Muscle layer of duodenum (tissue), 2 donors: ENCODE measurements at regions not wholly inside any gene's neighbourhood (a gene's known extent, or its start where the extent isn't known, plus 50 kb on each side); places are given as distances from the start of the nearest gene placed in this dataset.

ENCODE experiments used
- H3K27ac ChIP-seq: one replicate; pipeline ENCODE4 v1.7.0; 2013; ENCODE audit warnings: mild to moderate bottlenecking, low read length
- H3K27me3 ChIP-seq: one replicate; pipeline ENCODE4 v1.7.0; 2013; ENCODE audit warnings: low read depth, mild to moderate bottlenecking, control low read depth, low read length
- H3K36me3 ChIP-seq, 2 donors: one replicate each; pipeline ENCODE4 v1.7.0; 2013; ENCODE audit warnings: low read length in 2 of 2, control low read depth in 1 of 2, mild to moderate bottlenecking in 1 of 2; ENCODE audit not compliant: insufficient read depth in 2 of 2, control insufficient read depth in 1 of 2
- H3K4me1 ChIP-seq, 2 donors: one replicate each; pipeline ENCODE4 v1.7.0; 2013; ENCODE audit warnings: low read length in 2 of 2, mild to moderate bottlenecking in 2 of 2, control low read depth in 1 of 2, moderate library complexity in 1 of 2; ENCODE audit not compliant: insufficient read depth in 2 of 2, control insufficient read depth in 1 of 2
- H3K4me3 ChIP-seq, 2 donors: one replicate each; pipeline ENCODE4 v1.7.0; 2013; ENCODE audit warnings: low read length in 2 of 2, low read depth in 1 of 2, mild to moderate bottlenecking in 1 of 2
- H3K9me3 ChIP-seq, 2 donors: one replicate each; pipeline ENCODE4 v1.7.0; 2013; ENCODE audit warnings: low read length in 2 of 2, control low read depth in 1 of 2, mild to moderate bottlenecking in 1 of 2; ENCODE audit not compliant: control insufficient read depth in 1 of 2
- donor health status: healthy.

GRCh38 chr4:146073517-146073916, 102.0 kb upstream of the LSM6 start:
- no peak overlapping the region for H3K27ac ChIP-seq
- no peaks in the 10 kb centered on the region for H3K36me3 ChIP-seq
- no peaks in the 10 kb centered on the region for H3K27me3 ChIP-seq
- H3K9me3 ChIP-seq, result no peaks in the 10 kb centered on the region
- H3K4me3 ChIP-seq, result no peak overlapping the region
- no peaks in the 10 kb centered on the region for H3K4me1 ChIP-seq

GRCh38 chr4:146072376-146072775, 103.1 kb upstream of the LSM6 start:
- H3K27me3 ChIP-seq, result no peaks in the 10 kb centered on the region
- H3K4me3 ChIP-seq, result no peak overlapping the region
- no peaks in the 10 kb centered on the region for H3K36me3 ChIP-seq
- no peaks in the 10 kb centered on the region for H3K4me1 ChIP-seq
- H3K9me3 ChIP-seq, result no peaks in the 10 kb centered on the region
- H3K27ac ChIP-seq, result no peak overlapping the region

GRCh38 chr4:146071390-146071789, 104.1 kb upstream of the LSM6 start:
- H3K4me3 ChIP-seq, result no peak overlapping the region
- H3K9me3 ChIP-seq, result no peaks in the 10 kb centered on the region
- H3K4me1 ChIP-seq, result no peaks in the 10 kb centered on the region
- H3K36me3 ChIP-seq, result no peaks in the 10 kb centered on the region
- no peaks in the 10 kb centered on the region for H3K27me3 ChIP-seq
- H3K27ac ChIP-seq, result no peak overlapping the region

- H3K36me3 ChIP-seq, result no peaks in the 10 kb centered on the region
- no peaks in the 10 kb centered on the region for H3K9me3 ChIP-seq
- no peak overlapping the region for H3K27ac ChIP-seq
- H3K4me1 ChIP-seq, result no peaks in the 10 kb centered on the region
- H3K27me3 ChIP-seq, result no peaks in the 10 kb centered on the region
- no peak overlapping the region for H3K4me3 ChIP-seq
Observed at GRCh38 chr4:146063143-146063542, 112.4 kb upstream of the LSM6 start.

GRCh38 chr4:146062340-146062739, 113.2 kb upstream of the LSM6 start:
- H3K27me3 ChIP-seq, result no peaks in the 10 kb centered on the region

GRCh38 chr4:146061610-146062334, 113.7 kb upstream of the LSM6 start:
- H3K27ac ChIP-seq, result no peak overlapping the region
- no peaks in the 10 kb centered on the region for H3K9me3 ChIP-seq
- no peaks in the 10 kb centered on the region for H3K27me3 ChIP-seq
- H3K36me3 ChIP-seq, result no peaks in the 10 kb centered on the region
- no peak overlapping the region for H3K4me3 ChIP-seq
- H3K4me1 ChIP-seq, result no peaks in the 10 kb centered on the region

More at GRCh38 chr4:146062340-146062739, 113.2 kb upstream of the LSM6 start:
- Histone ChIP-seq H3K4me3 (no peak overlapping the region), H3K9me3 (no peaks in the 10 kb centered on the region), H3K4me1 (no peaks in the 10 kb centered on the region), H3K27ac (no peak overlapping the region), H3K36me3 (no peaks in the 10 kb centered on the region)

GRCh38 chr4:146059865-146060264, 115.7 kb upstream of the LSM6 start:
- Histone ChIP-seq H3K36me3 (no peaks in the 10 kb centered on the region), H3K27ac (no peak overlapping the region), H3K4me3 (no peak overlapping the region), H3K4me1 (no peaks in the 10 kb centered on the region), H3K27me3 (no peaks in the 10 kb centered on the region), H3K9me3 (no peaks in the 10 kb centered on the region)

- no peaks in the 10 kb centered on the region for H3K4me1 ChIP-seq
- no peaks in the 10 kb centered on the region for H3K9me3 ChIP-seq
- H3K27me3 ChIP-seq, result no peaks in the 10 kb centered on the region
- H3K4me3 ChIP-seq, result no peak overlapping the region
- no peaks in the 10 kb centered on the region for H3K36me3 ChIP-seq
- H3K27ac ChIP-seq, result no peak overlapping the region
Observed at GRCh38 chr4:146059151-146059550, 116.4 kb upstream of the LSM6 start.

- no peaks in the 10 kb centered on the region for H3K4me1 ChIP-seq
- H3K27me3 ChIP-seq, result no peaks in the 10 kb centered on the region
- H3K36me3 ChIP-seq, result no peaks in the 10 kb centered on the region
- no peak overlapping the region for H3K27ac ChIP-seq
- H3K9me3 ChIP-seq, result no peaks in the 10 kb centered on the region
- H3K4me3 ChIP-seq, result no peak overlapping the region
Observed at GRCh38 chr4:146058531-146058930, 117.0 kb upstream of the LSM6 start.

GRCh38 chr4:146054676-146055075, 116.1 kb upstream of the ZNF827 start:
- H3K27me3 ChIP-seq, result no peaks in the 10 kb centered on the region
- H3K36me3 ChIP-seq, result no peaks in the 10 kb centered on the region
- H3K4me1 ChIP-seq, result no peaks in the 10 kb centered on the region
- no peak overlapping the region for H3K27ac ChIP-seq
- H3K4me3 ChIP-seq, result no peak overlapping the region
- H3K9me3 ChIP-seq, result no peaks in the 10 kb centered on the region

- H3K4me1 ChIP-seq, result no peaks in the 10 kb centered on the region
- H3K36me3 ChIP-seq, result no peaks in the 10 kb centered on the region
- H3K27ac ChIP-seq, result no peak overlapping the region
- H3K9me3 ChIP-seq, result no peaks in the 10 kb centered on the region
- H3K4me3 ChIP-seq, result no peak overlapping the region
- H3K27me3 ChIP-seq, result no peaks in the 10 kb centered on the region
Observed at GRCh38 chr4:146053891-146054290, 115.3 kb upstream of the ZNF827 start.

- Histone ChIP-seq H3K27ac (no peak overlapping the region), H3K9me3 (no peaks in the 10 kb centered on the region)
Observed at GRCh38 chr4:146051728-146052391, 113.2 kb upstream of the ZNF827 start.

More at GRCh38 chr4:146051728-146052391, 113.2 kb upstream of the ZNF827 start:
- Histone ChIP-seq H3K36me3 (no peaks in the 10 kb centered on the region), H3K4me1 (no peaks in the 10 kb centered on the region), H3K27me3 (no peaks in the 10 kb centered on the region), H3K4me3 (no peak overlapping the region)
